Caco-2 (cell line): ENCODE measurements at regions not wholly inside any gene's neighbourhood (a gene's known extent, or its start where the extent isn't known, plus 50 kb on each side); places are given as distances from the start of the nearest gene placed in this dataset.

ENCODE experiments used
- BruUV-seq: library from RNA; stranded (reverse); fragments of 400-500 nt; replicated peaks from 2 replicates; lab custom pipeline; 2021; lab: Mats Ljungman, UMichigan
- CTCF ChIA-PET: fragments of 300-600 bp; sonication (Branson Sonifier 250); formaldehyde crosslinking; loops from one replicate; lab custom pipeline; 2022; ENCODE audit warnings: antibody characterized with exemption; lab: Charles Lee
- POLR2A ChIA-PET: fragments of 300-600 bp; sonication (Branson Sonifier 250); formaldehyde crosslinking; loops from one replicate; lab custom pipeline; 2022; ENCODE audit warnings: antibody characterized with exemption; lab: Charles Lee
- DNase-seq, 2 experiments: peaks; one replicate each; pipeline versions ENCODE4 v3.0.0 to v3.0.0-alpha.2; 2020 to 2022
- H3K27me3 ChIP-seq: replicated peaks from 2 replicates; pipeline ENCODE4 v1.6.0; 2011; ENCODE audit warnings: low read length; ENCODE audit not compliant: control insufficient read depth, insufficient read depth
- H3K36me3 ChIP-seq: 2 replicates; pipeline ENCODE4 v1.5.1; 2011; ENCODE audit warnings: low read length; ENCODE audit not compliant: control insufficient read depth, insufficient read depth
- H3K4me1 ChIP-seq: fragments of 250-450 bp; sonication (Bioruptor Pico); 2 replicates; pipeline ENCODE4 v1.5.1; 2020; ENCODE audit warnings: mild to moderate bottlenecking
- H3K4me3 ChIP-seq: 2 replicates; pipeline ENCODE4 v1.5.1; 2011; ENCODE audit warnings: low read depth, mild to moderate bottlenecking, control low read depth, low read length
- H3K9me3 ChIP-seq: fragments of 250-450 bp; sonication (Bioruptor Pico); 2 replicates; pipeline ENCODE4 v1.5.1; 2020; ENCODE audit warnings: mild to moderate bottlenecking, moderate library complexity
- H3K27ac Mint-ChIP-seq: one replicate; pipeline ENCODE4 v1.8.0; 2022; ENCODE audit warnings: mixed read lengths; ENCODE audit not compliant: unreplicated experiment
- H3K27me3 Mint-ChIP-seq: one replicate; pipeline ENCODE4 v1.8.0; 2022; ENCODE audit warnings: mixed read lengths; ENCODE audit not compliant: insufficient read depth, unreplicated experiment
- H3K36me3 Mint-ChIP-seq: one replicate; pipeline ENCODE4 v1.8.0; 2022; ENCODE audit warnings: mild to moderate bottlenecking, mixed read lengths; ENCODE audit not compliant: insufficient read depth, unreplicated experiment
- H3K4me1 Mint-ChIP-seq: one replicate; pipeline ENCODE4 v1.8.0; 2022; ENCODE audit warnings: low read depth, mixed read lengths; ENCODE audit not compliant: unreplicated experiment
- H3K4me3 Mint-ChIP-seq: one replicate; pipeline ENCODE4 v1.8.0; 2022; ENCODE audit warnings: mild to moderate bottlenecking, moderate library complexity, mixed read lengths; ENCODE audit not compliant: unreplicated experiment
- H3K9me3 Mint-ChIP-seq: one replicate; pipeline ENCODE4 v1.8.0; 2022; ENCODE audit warnings: mixed read lengths; ENCODE audit not compliant: unreplicated experiment
- intact Hi-C: fragments of 100-400 bp; cut with micrococcal nuclease; formaldehyde crosslinking; loops from one replicate; pipeline ENCODE4 v1.10.0; 2022; ENCODE audit not compliant: unreplicated experiment
- TF ChIP-seq, protein P1 (sequence below), 2 experiments: fragments of 200-600 bp in 1 of 2; IDR thresholded peaks; 1 replicate in 1 of 2; 2 replicates in 1 of 2; pipeline versions ENCODE4 v1.5.1 to v1.8.0; 2011 to 2022; ENCODE audit warnings: antibody characterized with exemption in 1 of 2, control low read depth in 1 of 2, inconsistent platforms in 1 of 2, low read depth in 1 of 2, low read length in 1 of 2, mild to moderate bottlenecking in 1 of 2, moderate library complexity in 1 of 2; ENCODE audit not compliant: insufficient read depth in 1 of 2, severe bottlenecking in 1 of 2, unreplicated experiment in 1 of 2

DNA sequence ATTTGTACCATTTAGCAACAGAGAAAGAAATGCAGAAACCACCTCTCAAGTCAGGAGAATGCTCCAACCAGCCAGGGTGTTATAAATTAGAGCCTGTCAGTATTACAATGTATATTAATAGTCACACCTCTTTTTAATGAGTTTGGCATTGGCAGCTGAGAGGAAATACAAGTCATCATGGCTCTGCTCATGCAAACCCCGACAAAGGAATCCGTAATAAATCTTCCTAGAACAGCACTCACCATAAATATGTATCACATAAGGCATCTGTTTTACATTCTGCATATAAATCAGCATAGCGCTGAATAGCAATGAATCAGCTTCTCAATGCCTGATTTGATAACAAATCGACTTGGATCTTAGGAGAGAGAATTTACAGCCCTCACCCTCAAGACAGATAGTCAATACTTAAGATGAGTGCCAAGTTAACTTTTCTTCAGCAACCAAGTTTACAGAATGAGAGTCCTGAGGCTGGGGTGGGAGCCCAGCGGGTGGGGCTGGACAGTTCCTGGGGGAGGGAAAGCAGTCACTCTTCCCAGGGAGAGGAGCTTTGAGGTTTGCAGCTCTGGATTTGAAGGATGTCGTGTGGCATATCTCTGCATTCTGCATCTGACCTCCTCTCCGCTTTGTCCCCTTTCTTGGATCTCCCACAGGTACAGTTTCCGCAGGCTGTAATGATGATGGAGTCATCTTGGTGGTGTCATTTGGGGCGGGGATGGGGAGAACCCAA, 1034.4 kb upstream of the NR2F2 start:
- POLR2A ChIA-PET = no interaction called here
- no TSS peak for BruUV-seq
- Mint-ChIP-seq H3K4me1 (no peaks in the 10 kb centered on the region), H3K27me3 (peaks cover 6% of the 10 kb centered on the region), H3K27ac (no peak overlapping the region), H3K9me3 (no peaks in the 10 kb centered on the region), H3K36me3 (no peaks in the 10 kb centered on the region), H3K4me3 (no peak overlapping the region)
- Histone ChIP-seq H3K4me1 (no peaks in the 10 kb centered on the region), H3K36me3 (no peaks in the 10 kb centered on the region), H3K27me3 (no peaks in the 10 kb centered on the region), H3K9me3 (no peaks in the 10 kb centered on the region), H3K4me3 (no peak overlapping the region)
- TF ChIP-seq, protein P1, sequence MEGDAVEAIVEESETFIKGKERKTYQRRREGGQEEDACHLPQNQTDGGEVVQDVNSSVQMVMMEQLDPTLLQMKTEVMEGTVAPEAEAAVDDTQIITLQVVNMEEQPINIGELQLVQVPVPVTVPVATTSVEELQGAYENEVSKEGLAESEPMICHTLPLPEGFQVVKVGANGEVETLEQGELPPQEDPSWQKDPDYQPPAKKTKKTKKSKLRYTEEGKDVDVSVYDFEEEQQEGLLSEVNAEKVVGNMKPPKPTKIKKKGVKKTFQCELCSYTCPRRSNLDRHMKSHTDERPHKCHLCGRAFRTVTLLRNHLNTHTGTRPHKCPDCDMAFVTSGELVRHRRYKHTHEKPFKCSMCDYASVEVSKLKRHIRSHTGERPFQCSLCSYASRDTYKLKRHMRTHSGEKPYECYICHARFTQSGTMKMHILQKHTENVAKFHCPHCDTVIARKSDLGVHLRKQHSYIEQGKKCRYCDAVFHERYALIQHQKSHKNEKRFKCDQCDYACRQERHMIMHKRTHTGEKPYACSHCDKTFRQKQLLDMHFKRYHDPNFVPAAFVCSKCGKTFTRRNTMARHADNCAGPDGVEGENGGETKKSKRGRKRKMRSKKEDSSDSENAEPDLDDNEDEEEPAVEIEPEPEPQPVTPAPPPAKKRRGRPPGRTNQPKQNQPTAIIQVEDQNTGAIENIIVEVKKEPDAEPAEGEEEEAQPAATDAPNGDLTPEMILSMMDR (IDR thresholded peaks at IDR 0.05; ENCODE audit: insufficient read depth in 1 of 2, low read depth in 1 of 2, low read length in 1 of 2, severe bottlenecking in 1 of 2, unreplicated experiment in 1 of 2) = no peak
- CTCF ChIA-PET = no interaction called here
- no peak for DNase-seq
- intact Hi-C loops = loop anchor here (10.0 kb wide), 1 partner anchor 271 kb away; no protein-coding TSS in a partner anchor

DNA sequence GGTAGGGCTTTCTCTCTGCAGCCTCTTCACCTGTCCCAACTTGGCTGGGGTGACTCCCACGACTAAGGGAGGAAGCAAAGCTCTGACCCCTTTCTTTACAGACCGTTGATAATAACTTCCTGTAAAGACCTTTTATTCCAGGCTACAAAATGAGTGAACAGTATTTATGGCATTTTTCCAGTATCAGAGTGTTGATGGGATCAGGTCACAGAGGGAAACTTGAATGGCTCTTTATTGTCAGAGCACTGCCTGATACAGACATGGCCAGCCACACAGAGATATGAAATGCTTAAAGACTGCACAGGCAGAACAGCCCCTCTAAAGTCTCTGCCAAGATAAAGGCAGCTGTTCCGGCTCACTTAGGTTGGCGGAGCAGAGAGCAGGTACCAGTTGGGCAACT, 1033.9 kb upstream of the NR2F2 start:
- Histone ChIP-seq H3K36me3 (no peaks in the 10 kb centered on the region), H3K27me3 (no peaks in the 10 kb centered on the region), H3K4me1 (no peaks in the 10 kb centered on the region), H3K9me3 (no peaks in the 10 kb centered on the region), H3K4me3 (no peak overlapping the region)
- Mint-ChIP-seq H3K4me1 (no peaks in the 10 kb centered on the region), H3K36me3 (no peaks in the 10 kb centered on the region), H3K27ac (no peak overlapping the region), H3K27me3 (peaks cover 6% of the 10 kb centered on the region), H3K9me3 (no peaks in the 10 kb centered on the region), H3K4me3 (no peak overlapping the region)
- ChIA-PET POLR2A (no interaction called here), CTCF (no interaction called here)
- BruUV-seq = no TSS peak
- intact Hi-C loops = loop anchor here (10.0 kb wide), 1 partner anchor 272 kb away; no protein-coding TSS in a partner anchor
- no peak for DNase-seq
- TF ChIP-seq, protein P1 (IDR thresholded peaks at IDR 0.05; ENCODE audit: insufficient read depth in 1 of 2, low read depth in 1 of 2, low read length in 1 of 2, severe bottlenecking in 1 of 2, unreplicated experiment in 1 of 2) = no peak

DNA sequence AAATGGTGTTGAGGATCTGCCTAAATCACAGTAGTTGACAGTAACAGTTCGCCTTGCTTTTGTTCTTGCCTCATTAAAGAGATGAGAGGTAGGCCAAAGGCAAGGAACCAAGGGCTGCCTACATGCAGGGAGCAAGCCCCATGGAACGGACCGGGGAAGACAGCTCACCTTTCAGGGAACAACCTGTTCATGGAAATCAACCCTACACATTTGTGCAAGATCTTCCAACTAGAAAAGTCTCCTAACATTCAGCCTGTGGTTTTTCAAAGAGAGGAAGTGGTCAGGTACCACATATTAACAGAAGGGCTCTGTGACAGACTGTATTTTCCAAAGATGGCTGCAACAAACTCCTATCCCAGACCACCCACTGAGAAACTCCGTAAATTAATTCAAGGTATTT, 1031.8 kb upstream of the NR2F2 start:
- H3K36me3 Mint-ChIP-seq = no peaks in the 10 kb centered on the region
- H3K27me3 Mint-ChIP-seq = peaks cover 6% of the 10 kb centered on the region
- H3K9me3 Mint-ChIP-seq = no peaks in the 10 kb centered on the region
- Histone ChIP-seq H3K36me3 (no peaks in the 10 kb centered on the region), H3K9me3 (no peaks in the 10 kb centered on the region), H3K4me1 (no peaks in the 10 kb centered on the region), H3K4me3 (no peak overlapping the region), H3K27me3 (no peaks in the 10 kb centered on the region)
- POLR2A ChIA-PET = no interaction called here
- CTCF ChIA-PET = no interaction called here
- H3K4me1 Mint-ChIP-seq = no peaks in the 10 kb centered on the region
- TF ChIP-seq, protein P1 (IDR thresholded peaks at IDR 0.05; ENCODE audit: insufficient read depth in 1 of 2, low read depth in 1 of 2, low read length in 1 of 2, severe bottlenecking in 1 of 2, unreplicated experiment in 1 of 2) = no peak
- intact Hi-C loops = loop anchor here (10.0 kb wide), 1 partner anchor 274 kb away; no protein-coding TSS in a partner anchor
- BruUV-seq = no TSS peak
- H3K4me3 Mint-ChIP-seq = no peak overlapping the region
- no peak overlapping the region for H3K27ac Mint-ChIP-seq
- no peak for DNase-seq
